ENCODE measurements at regions not wholly inside any gene's neighbourhood (a gene's known extent, or its start where the extent isn't known, plus 50 kb on each side); places are given as distances from the start of the nearest gene placed in this dataset.
A peak's percentile ranks its signal among the peaks of the same experiment; 100 is the strongest.
"Not testable (repeated sequence)": the region's sequence is repeated elsewhere in the genome, so short reads cannot be mapped to it uniquely, and the experiment has no call there.

DNA sequence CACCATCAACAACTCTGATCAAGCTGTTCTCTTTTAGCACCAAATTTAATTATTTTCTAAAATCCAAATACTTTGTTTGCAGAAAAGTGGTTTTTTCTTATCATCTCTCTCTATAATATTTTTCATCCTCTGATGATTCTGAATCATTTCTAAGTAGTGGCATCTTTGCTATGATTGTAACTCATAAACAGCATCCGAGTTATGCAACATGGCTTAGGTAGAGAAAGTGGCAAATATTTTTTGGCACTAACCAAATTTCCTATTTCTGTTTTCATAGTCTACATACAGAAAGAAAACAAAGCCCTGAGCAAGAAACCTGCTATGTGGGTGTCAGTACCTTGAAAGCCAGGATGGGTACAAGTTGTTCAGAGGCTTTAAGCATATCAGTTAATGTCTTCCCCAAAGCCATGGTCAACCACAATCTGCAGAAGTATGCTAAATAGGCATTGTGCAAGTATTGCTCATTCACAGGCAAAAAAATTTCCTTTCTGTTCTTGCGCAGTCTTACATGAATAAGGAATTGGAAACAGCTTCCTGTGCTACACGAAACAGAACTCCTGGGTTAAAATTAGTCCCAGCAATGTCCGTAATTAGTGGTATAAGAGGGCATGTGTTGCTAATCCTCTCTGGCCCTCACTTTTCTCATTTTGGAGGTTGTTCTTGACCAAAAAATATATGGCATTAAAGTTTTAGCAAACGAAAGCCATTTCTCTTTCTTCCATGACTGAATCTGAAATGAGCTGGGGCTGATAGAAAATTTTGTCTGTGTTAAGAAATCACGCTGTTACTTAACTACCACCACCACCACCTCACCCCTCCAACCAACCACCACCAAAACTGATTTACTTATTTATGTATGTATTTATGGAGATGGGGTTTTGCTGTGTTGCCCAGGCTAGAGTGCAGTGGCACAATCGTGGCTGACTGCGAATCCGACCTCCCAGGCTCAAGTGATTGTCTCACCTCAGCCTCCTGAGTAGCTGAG is 325.6 kb upstream of the MAGI2 start:
- DNase-seq (ENCODE audit: low spot score), result peak; percentile 69

DNA sequence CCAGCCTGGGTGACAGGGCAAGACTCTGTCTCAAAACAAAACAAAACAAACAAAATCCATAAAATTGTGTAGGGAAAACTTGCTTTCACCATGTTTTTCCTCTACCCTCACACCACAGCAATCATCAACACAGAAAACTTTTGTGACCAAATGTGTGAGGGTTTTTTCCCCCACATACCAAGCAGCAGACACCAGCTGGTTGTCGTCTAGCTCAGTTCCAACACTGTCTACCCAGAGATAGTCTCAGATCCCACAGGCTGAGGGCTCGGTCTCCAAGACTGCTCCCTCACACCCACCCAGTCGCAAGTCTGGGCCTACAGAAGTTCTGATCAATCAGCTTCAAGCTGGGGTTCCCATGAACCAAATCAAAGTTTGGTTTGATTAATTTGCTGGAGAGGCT is 322.4 kb upstream of the MAGI2 start:
- DNase-seq (ENCODE audit: low spot score), result no peak

DNA sequence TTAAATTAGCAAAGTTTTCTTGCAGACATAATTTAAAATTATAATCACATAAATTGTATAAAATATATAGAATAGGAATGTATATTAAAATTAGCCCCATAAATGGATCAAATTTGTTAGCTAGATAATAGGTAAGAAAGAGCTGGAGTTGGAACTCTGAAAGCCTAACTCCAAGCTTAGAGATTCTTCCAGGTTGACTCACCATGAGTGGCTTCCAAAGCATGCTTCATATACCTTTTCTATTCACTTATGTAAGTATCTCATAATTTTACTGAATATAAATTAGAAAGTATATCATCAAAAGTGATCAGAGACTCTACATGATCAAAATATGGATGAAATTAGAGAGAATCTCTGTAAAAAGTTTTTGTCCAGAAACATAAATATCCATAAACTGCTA is 320.7 kb upstream of the MAGI2 start:
- DNase-seq (ENCODE audit: low spot score), result no peak

DNA sequence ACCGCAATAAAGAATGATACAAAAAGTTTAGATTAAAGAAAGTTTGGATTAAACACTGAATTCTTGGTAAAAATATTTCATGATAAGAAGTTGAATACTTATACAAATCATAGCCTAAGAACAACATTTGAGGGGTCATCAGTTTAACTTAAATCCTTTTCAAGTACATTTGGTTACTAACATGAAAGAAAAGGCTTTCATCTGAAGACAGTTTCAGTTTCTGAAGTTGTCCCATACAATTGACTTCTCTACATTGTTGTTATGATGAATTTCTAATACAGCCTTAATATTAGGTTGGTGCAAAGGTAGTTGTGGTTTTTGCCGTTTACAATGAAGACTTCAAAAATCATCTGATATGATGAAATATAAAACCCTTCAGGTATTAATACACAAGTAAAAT is 317.5 kb upstream of the MAGI2 start:
- DNase-seq (ENCODE audit: low spot score), result no peak

DNA sequence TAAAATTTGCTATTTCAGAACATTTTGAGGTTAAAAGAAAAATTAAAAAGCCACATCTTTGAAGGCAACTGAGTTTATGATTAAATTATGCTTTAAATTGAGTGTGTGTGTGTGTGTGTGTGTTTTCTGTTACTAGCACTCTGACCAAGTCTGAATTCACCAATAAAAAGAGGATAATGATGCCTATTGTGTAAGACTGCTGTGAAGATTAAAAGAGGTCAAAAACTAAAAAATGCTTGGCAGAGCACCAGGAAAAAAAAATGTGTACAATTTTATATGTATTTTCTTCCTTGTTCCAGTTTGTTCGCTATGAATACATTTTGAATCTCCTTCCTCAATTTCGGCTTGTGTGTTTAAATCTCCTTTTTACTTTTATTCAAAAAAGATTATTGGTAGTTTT is 316.6 kb upstream of the MAGI2 start:
- DNase-seq (ENCODE audit: low spot score), result no peak

DNA sequence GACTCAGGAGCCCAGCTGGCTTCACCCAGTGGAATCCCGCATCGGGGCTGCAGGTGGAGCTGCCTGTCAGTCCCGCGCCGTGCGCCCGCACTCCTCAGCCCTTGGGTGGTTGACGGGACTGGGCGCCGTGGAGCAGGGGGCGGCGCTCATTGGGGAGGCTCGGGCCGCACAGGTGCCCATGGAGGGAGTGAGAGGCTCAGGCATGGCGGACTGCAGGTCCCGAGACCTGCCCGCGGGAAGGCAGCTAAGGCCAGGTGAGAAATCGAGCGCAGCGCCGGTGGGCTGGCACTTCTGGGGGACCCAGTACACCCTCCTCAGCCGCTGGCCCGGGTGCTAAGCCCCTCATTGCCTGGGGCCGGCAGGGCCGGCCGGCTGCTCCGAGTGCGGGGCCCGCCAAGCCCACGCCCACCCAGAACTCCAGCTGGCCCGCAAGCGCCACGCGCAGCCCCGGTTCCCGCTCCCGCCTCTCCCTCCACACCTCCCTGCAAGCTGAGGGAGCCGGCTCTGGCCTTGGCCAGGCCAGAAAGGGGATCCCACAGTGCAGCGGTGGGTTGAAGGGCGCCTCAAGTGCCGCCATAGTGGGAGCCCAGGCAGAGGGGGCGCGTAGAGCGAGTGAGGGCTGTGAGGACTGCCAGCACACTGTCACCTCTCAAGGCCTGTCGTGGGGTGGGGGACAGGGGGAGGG is 314.6 kb upstream of the MAGI2 start:
- DNase-seq (ENCODE audit: low spot score), result not testable (repeated sequence)

DNA sequence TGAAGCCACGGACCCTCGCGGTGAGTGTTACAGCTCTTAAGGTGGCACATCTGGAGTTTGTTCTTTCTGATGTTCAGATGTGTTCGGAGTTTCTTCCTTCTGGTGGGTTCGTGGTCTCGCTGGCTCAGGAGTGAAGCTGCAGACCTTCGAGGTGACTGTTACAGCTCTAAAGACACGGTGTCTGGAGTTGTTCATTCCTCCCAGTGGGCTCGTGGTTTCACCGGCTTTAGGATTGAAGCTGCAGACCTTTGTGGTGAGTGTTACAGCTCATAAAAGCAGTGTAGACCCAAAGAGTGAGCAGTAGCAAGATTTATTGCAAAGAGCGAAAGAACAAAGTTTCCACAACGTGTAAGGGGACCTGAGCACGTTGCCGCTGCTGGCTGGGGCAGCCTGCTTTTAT is 313.7 kb upstream of the MAGI2 start:
- not testable (repeated sequence) for DNase-seq (ENCODE audit: low spot score)

DNA sequence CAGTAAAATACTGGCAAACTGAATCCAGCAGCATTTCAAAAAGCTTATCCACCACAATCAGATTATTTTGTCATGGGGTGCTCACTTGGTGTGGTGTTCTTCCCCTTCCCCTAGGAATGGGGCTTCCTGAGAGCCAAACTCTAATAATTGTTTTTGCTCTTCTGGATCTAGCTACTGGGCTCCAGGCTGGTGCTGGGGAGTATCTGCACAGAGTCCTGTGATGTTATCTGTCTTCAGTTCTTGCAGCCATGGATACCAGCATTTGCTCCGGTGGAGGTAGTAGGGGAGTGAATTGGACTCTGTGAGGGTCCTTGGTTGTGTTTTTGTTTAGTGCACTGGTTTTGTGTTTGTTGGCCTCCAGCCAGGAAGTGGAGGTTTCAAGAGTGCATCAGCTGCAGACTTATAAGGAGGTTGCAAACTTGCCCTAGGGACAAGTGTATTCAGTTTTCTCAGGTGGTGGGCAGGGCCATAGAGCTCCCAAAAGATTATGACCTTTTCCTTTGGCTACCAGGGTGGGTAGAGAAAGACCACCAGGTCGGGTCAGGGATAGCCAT is 308.5 kb upstream of the MAGI2 start:
- no peak for DNase-seq (ENCODE audit: low spot score)

DNA sequence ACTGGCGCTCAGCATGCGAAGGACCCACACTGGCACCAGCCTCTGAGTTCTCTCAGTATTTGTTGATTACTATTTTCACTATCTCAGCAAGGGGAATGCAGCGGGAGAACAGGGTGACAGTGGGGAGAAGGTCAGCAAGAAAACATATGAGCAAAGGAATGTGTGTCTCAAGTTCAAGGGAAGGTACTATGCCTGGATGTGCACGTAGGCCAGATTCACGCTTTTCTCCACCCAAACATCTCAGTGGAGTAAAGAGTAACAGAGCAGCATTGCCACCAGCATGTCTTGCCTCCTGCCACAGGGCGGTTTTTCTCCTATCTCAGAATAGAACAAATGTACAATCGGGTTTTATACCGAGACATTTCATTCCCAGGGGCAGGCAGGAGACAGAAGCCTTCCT is 297.5 kb upstream of the MAGI2 start:
- not testable (repeated sequence) for DNase-seq (ENCODE audit: low spot score)

DNA sequence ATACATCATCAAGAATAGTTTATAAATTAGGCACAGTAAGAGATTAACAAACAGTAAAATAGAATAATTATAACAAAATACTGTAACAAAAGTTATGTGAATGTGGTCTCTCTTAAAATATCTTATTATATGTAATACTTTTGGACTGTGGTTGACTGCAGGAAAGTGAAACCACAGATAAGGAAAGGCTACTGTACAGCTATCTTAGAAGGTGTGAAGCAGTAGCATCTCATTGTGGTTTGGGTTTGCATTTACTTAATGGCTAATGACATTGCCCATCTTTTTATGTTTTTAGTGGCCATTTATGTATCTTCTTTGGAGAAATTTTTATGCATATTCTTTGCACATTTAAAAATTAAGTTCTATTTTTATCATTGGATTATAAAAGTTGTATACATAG is 296.4 kb upstream of the MAGI2 start:
- no peak for DNase-seq (ENCODE audit: low spot score)

DNA sequence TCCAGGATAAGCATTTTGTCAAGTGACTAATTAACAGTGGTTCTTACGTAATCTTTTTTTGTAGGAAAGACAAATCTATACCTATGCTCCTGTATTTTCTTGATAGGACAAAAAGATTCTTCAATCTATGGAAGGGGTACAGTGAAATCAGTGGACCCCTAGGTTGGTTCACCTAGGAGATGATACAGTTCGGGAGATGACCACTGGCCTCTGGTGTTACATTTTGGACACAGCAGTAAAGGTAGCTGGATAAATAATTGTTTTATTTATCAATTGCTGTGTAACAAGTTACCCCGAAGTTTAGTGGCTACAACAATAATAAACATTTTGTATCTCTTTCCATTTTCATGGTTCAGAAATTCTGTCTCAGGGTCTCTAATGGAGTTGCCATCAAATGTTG is 288.2 kb upstream of the MAGI2 start:
- DNase-seq (ENCODE audit: low spot score), result no peak

DNA sequence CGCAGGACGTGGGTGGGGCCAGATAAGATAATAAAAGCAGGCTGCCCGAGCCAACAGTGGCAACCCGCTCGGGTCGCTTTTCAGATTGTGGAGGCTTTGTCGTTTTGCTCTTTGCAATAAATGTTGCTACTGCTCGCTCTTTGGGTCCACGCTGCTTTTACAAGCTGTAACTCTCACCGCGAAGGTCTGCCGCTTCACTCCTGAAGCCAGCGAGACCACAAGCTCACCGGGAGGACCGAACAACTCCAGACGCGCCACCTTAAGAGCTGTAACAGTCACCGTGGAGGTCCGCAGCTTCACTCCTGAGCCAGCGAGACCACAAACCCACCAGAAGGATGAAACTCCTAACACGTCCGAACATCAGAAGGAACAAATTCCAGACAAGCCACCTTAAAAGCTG is 286.6 kb upstream of the MAGI2 start:
- DNase-seq (ENCODE audit: low spot score), result no peak

DNA sequence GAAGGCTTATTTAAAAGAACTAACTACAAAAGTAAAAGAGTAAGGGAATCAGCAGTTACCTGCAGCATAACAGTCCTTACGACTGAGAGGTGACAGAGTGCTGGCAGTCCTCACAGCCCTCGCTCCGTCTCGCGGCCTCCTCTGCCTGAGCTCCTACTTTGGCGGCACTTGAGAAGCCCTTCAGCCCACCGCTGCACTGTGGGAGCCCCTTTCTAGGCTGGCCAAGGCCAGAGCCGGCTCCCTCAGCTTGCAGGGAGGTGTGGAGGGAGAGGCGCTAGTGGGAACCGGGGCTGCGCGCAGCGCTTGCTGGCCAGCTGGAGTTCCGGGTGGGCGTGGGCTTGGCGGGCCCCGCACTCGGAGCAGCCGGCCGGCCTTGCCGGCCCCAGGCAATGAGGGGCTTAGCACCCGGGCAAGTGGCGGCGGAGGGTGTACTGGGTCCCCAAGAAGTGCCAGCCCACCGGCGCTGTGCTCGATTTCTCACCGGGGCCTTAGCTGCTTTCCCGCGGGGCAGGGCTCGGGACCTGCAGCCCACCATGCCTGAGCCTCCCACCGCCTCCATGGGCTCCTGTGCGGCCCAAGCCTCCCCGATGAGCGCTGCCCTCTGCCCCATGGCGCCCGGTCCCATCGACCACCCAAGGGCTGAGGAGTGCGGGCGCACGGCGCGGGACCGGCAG is 285.7 kb upstream of the MAGI2 start:
- DNase-seq (ENCODE audit: low spot score), result not testable (repeated sequence)

DNA sequence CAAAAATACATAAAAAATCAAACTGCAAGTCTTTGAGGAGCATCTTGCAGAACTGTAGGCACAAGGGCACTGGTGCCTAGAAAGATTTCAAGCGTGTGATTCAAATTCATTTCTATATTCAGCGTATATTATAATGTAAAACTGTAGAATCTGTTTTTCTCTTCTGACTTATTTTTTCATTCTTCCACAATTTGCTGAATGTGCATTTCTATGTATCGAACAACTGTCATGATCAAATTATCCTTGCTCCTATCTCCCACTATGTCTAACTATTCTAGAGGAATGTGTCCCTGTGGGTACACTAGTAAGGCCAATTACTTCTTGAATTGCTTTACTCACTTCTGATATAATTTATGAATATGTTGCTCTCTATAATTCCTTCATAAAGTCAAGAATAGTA is 283.0 kb upstream of the MAGI2 start:
- no peak for DNase-seq (ENCODE audit: low spot score)

DNA sequence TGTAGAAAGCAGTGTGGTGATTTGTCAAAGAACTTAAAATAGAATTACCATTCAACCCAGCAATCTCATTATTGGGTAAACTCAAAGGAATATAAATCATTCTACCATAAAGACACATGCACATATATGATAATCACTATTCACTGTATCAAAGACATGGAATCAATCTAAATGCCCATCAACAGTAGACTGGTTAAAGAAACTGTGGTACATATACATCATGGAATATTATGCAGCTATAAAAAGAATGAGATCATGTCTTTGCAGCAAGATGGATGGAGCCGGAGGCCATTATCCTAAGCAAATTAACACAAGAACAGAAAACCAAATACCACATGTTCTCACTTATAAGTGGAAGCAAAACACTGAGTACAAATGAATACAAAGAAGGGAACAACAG is 281.5 kb upstream of the MAGI2 start:
- DNase-seq (ENCODE audit: low spot score), result no peak

DNA sequence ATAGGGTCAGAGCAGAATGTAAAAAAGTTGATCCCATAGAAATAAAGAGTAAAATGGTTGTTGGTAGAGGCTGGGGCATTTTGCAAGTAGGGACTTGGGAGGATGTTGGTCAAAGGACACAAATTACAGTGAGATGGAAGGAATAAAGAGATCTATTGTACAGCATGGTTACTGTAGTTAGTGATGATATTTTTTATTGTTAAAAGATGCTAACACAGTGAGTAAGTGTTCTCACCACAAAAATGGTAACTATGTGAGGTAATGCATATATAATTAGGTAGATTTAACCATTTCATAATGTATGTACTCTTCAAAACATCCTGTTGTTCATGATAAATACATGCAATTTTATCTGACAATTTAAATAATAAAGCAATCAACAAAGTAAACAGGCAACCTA is 280.7 kb upstream of the MAGI2 start:
- DNase-seq (ENCODE audit: low spot score), result no peak

DNA sequence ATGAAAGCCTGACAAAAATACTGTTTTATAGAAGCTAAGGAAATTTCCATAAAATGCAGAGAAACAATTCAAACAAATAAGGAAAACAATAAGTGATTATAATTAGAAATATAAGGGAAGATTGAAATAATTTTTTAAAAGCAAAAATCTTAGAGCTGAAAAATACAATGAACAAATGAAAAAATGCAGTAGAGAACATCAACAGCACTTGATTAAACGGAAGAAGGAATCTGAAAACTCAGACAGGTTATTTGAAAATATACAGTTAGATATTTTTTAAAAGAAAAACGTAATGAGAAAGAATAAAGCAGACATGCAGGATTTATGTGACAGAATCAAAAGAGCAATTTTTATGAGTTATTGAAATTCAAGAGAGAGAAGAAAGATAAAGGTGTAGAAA is 279.1 kb upstream of the MAGI2 start:
- DNase-seq (ENCODE audit: low spot score), result no peak

DNA sequence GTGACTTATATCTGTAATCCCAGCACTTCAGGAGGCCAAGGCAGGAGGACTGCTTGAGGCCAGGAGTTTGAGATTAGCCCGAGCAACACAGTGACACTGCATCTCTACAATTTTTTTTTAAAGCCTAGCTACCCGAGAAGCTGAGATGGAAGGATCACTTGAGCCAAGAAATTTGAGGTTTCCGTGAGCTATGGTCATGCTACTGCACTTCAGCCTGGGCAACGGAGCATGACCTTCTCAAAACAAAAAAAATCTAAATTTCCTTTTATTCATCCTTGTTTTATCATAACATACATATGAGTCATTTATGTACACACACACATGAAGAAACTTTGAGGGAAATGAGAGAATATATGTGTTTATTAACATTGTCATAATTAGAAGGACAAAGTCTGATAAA is 277.5 kb upstream of the MAGI2 start:
- DNase-seq (ENCODE audit: low spot score), result no peak

DNA sequence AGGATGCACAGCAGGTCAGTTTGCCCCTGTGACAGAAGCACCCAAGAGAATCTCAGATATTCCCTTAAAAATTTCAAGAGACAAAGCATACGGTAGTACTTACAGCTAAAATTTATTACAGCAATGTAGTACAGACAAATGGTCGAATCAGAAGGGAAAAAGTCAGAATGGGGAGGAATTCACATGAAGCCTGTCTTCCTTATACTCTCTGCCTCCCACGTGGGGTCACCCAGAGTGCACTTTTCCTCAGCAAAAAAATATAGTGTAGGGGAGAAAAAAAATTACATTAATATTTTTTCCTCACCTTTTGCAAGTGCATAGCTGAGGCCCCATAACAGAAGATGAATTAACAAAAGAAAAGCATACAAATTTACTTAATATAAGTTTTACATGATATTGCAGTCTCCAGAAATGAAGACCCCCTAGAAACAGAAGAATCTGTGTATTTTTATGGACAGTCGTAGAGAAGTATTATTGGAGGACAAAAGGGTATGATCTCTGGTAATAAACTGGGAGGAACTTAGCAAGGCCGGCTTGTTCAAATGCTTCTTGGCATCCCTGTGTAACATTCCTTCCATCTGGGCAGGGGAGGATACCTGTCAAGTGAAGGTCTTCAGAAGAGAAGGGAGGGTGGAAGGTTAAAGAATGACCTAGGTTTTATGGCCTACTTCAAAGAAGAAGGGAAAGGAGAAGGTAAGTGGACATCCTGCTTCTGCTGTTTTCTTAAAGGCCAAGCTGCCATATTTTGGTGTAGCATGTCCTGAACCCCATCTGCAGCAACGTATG is 270.6 kb upstream of the MAGI2 start:
- DNase-seq (ENCODE audit: low spot score), result no peak

DNA sequence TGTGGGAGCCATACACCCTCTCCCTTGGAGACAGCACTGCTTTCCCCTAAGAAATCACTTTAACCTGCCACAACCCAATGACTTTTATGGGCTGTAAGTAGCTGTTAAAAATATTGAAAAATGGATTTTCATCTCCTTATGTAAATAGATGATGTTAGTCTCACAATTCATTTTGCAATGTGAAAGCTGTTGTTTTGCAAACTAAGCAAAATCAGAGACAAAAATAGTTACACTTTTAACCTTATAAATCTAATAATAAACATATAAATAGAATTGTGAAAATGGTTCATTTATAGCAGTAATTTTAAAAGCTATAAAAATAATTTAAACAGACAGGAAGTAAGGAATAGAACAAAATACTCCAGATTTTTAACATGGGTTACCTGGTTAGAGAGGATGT is 268.8 kb upstream of the MAGI2 start:
- DNase-seq (ENCODE audit: low spot score), result no peak

DNA sequence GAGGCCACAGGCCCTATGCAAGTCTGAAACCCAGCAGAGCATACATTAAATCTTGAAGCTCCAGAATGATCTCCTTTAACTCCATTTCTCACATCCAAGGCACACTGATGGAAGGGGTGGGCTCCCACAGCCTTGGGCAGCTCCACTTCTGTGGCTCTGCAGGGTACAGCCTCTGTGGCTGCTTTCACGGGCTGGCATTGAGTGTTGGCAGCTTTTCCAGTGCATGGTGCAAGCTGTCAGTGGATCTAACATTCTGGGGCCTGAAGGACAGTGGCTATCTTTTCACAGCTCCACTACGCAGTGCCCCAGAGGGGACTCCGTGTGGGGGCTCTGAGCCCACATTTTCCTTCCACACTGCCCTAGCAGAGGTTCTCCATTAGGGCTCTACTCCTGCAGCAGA is 265.7 kb upstream of the MAGI2 start:
- no peak for DNase-seq (ENCODE audit: low spot score)

Data from umbilical cord (tissue), 1 donor.